Fibroblast of villous mesenchyme (primary cell): ENCODE measurements at regions not wholly inside any gene's neighbourhood (a gene's known extent, or its start where the extent isn't known, plus 50 kb on each side); places are given as distances from the start of the nearest gene placed in this dataset.

Experiments used
- DNase-seq: peaks from one replicate; pipeline ENCODE4 v3.0.0-alpha.2; 2010; ENCODE audit warnings: low read depth
- H3K4me3 ChIP-seq: 2 replicates; pipeline ENCODE4 v1.5.1; 2011; ENCODE audit warnings: low read depth, mild to moderate bottlenecking, low read length
- CTCF ChIP-seq: IDR thresholded peaks from 2 replicates; pipeline ENCODE4 v1.5.1; 2012; ENCODE audit warnings: low read depth, mild to moderate bottlenecking, low read length; ENCODE audit not compliant: insufficient read depth

DNA sequence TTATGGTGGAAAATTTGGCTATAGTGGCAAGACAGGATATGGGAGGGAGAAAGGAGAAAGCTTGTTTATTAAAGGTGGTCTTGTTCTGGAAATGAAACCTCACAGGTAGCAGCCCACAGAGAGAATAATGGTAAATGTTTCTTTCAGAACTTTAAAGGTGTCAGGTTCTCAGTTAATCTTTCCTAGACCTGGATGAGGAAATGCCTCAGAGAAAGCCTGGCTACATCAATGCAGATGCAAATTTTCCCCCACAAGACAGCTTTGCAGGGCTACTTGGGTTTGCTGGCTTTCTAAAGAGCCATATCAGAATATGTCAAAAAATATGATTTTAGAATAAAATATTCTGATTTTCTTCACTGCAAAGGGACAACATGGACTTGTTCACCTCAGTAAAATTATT is 715.0 kb downstream of the FAM133A start:
- H3K4me3 ChIP-seq: no peak overlapping the region
- no peak for DNase-seq
- TF ChIP-seq CTCF: no peak

- no peak for DNase-seq
- H3K4me3 ChIP-seq: no peak overlapping the region
- TF ChIP-seq CTCF: no peak
These were observed 726.5 kb downstream of the FAM133A start for GRCh38 chrX:94400488-94400887.

DNA sequence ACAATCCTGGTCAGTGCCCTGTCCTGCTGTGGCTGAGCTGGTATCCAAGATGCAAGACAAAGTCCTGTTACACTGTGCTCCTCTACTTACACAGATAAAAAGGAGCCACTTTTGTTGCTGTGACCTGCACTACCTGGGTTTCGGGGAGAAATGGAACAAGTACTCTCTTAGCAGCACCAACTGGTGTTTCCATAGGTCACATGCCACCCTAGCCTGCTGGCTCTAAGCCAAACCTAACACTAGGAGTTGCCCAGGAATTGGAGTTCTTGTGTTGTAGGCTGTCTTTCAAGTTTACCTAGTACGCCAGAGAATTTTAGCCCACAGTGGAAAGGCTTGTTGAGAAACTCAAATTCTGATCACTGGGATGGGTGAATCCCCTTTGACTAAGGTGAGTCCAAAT is 727.4 kb downstream of the FAM133A start:
- no peak overlapping the region for H3K4me3 ChIP-seq
- no peak for TF ChIP-seq CTCF
- no peak for DNase-seq

- no peak for TF ChIP-seq CTCF
- H3K4me3 ChIP-seq: no peak overlapping the region
- no peak for DNase-seq
These were observed 740.7 kb downstream of the FAM133A start for GRCh38 chrX:94414746-94415145.

DNA sequence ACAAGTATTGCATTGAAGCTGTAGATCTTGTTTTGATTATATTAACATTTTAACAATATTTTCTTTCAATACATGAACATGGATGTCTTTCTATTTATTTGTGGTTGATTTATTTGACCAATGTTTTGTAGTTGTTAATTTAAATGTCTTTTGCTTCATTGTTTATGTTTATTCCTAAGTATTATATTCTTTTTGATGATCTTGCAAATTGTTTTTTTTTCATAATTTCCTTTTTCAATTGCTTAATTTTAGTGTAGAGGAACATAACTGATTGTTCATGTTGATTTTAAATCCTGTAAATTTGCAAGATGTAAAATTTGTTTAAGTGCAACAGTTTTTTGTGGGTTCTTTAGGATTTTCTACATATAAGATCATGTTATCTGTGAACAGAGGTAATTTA is 744.1 kb downstream of the FAM133A start:
- DNase-seq: no peak
- TF ChIP-seq CTCF: no peak
- H3K4me3 ChIP-seq: no peak overlapping the region

DNA sequence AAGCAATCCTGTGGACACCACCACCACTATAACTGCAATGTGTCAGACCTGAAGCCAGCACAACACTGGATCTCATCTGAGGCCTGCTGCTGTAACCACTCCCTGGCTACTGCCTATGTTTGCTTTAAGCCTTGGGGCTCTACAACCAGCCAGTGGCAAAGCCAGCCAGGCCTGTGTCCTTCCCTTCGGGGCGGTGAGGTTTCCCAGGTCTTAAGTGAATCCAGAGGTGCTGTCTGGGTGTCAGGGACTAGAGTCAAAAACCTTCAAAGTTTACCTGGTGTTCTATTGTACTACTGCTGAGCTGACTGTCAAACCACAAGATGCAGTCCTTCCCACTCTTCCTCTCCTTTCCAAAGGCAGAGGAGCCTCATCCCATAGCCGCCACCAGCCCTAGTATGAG is 750.5 kb downstream of the FAM133A start:
- H3K4me3 ChIP-seq: no peak overlapping the region
- no peak for DNase-seq
- no peak for TF ChIP-seq CTCF

DNA sequence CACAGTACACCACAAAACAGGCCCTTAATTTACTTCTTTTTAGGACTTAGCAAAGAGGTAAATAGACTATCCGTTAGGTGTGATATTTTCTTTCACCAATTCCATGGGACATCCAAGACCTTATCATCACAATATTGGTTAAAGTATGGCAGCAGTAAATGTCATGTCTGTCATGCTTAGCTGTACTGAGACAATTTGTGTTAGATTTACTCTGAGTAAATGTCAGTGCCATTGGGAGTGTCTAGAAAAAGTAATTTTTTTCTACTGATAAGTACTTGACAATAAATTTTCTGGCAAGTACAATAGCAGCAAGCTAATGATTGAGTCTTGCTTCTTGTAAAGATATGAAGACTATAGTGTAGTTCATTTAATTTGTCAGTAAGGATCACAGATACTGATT is 756.1 kb downstream of the FAM133A start:
- no peak for DNase-seq
- H3K4me3 ChIP-seq: no peak overlapping the region
- TF ChIP-seq CTCF: no peak
